ENCODE measurements at regions not wholly inside any gene's neighbourhood (a gene's known extent, or its start where the extent isn't known, plus 50 kb on each side); places are given as distances from the start of the nearest gene placed in this dataset.

- no peak for DNase-seq (ENCODE audit: low read depth)
Measured at GRCh38 chr9:38286357-38286756, 106.1 kb upstream of the ALDH1B1 start.

- no peak for DNase-seq (ENCODE audit: low read depth)
Measured at GRCh38 chr9:38285236-38285635, 107.3 kb upstream of the ALDH1B1 start.

GRCh38 chr9:38284588-38285051 is 107.9 kb upstream of the ALDH1B1 start:
- no peak for DNase-seq (ENCODE audit: low read depth)

- no peak for DNase-seq (ENCODE audit: low read depth)
Measured at GRCh38 chr9:38284039-38284575, 108.4 kb upstream of the ALDH1B1 start.

- DNase-seq (ENCODE audit: low read depth) = no peak
Measured at GRCh38 chr9:38282756-38283155, 109.7 kb upstream of the ALDH1B1 start.

GRCh38 chr9:38281917-38282316 is 110.6 kb upstream of the ALDH1B1 start:
- DNase-seq (ENCODE audit: low read depth) = no peak

- DNase-seq (ENCODE audit: low read depth) = no peak
Measured at GRCh38 chr9:38281196-38281595, 111.3 kb upstream of the ALDH1B1 start.

- no peak for DNase-seq (ENCODE audit: low read depth)
Measured at GRCh38 chr9:38280251-38280800, 112.2 kb upstream of the ALDH1B1 start.

- DNase-seq (ENCODE audit: low read depth) = no peak
Measured at GRCh38 chr9:38278931-38279679, 113.4 kb upstream of the ALDH1B1 start.

- no peak for DNase-seq (ENCODE audit: low read depth)
Measured at GRCh38 chr9:38278457-38278856, 114.0 kb upstream of the ALDH1B1 start.

GRCh38 chr9:38277601-38278200 is 114.8 kb upstream of the ALDH1B1 start:
- DNase-seq (ENCODE audit: low read depth) = no peak

GRCh38 chr9:38276771-38277439 is 115.6 kb upstream of the ALDH1B1 start:
- no peak for DNase-seq (ENCODE audit: low read depth)

GRCh38 chr9:38274800-38275199 is 117.7 kb upstream of the ALDH1B1 start:
- DNase-seq (ENCODE audit: low read depth) = no peak

- no peak for DNase-seq (ENCODE audit: low read depth)
Measured at GRCh38 chr9:38272710-38273109, 119.8 kb upstream of the ALDH1B1 start.

GRCh38 chr9:38271666-38272241 is 120.7 kb upstream of the ALDH1B1 start:
- DNase-seq (ENCODE audit: low read depth) = no peak

- DNase-seq (ENCODE audit: low read depth) = no peak
Measured at GRCh38 chr9:38269775-38270174, 122.7 kb upstream of the ALDH1B1 start.

- no peak for DNase-seq (ENCODE audit: low read depth)
Measured at GRCh38 chr9:38263532-38263931, 129.0 kb upstream of the ALDH1B1 start.

GRCh38 chr9:38259519-38260218 is 132.8 kb upstream of the ALDH1B1 start:
- DNase-seq (ENCODE audit: low read depth) = no peak

GRCh38 chr9:38259056-38259455 is 133.4 kb upstream of the ALDH1B1 start:
- DNase-seq (ENCODE audit: low read depth) = no peak

- no peak for DNase-seq (ENCODE audit: low read depth)
Measured at GRCh38 chr9:38257626-38258215, 134.8 kb upstream of the ALDH1B1 start.

- DNase-seq (ENCODE audit: low read depth) = no peak
Measured at GRCh38 chr9:38256461-38256860, 136.0 kb upstream of the ALDH1B1 start.

Data from forelimb muscle (tissue), 1 donor.